H1 (cell line): ENCODE measurements at regions not wholly inside any gene's neighbourhood (a gene's known extent, or its start where the extent isn't known, plus 50 kb on each side); places are given as distances from the start of the nearest gene placed in this dataset.

Experiments used
- CTCF ChIA-PET: fragments of 300-600 bp; sonication (Branson Sonifier 250); formaldehyde crosslinking; loops from one replicate; lab custom pipeline; 2021; ENCODE audit not compliant: partially characterized antibody; lab: Charles Lee
- POLR2A ChIA-PET: fragments of 300-600 bp; sonication (Branson Sonifier 250); formaldehyde crosslinking; loops from one replicate; lab custom pipeline; 2021; ENCODE audit warnings: inconsistent platforms; ENCODE audit not compliant: partially characterized antibody; lab: Charles Lee
- DNase-seq, 2 experiments: peaks; one replicate each; pipeline versions ENCODE4 v3.0.0 to v3.0.0-alpha.2; 2010 to 2022; ENCODE audit warnings: low spot score in 2 of 2, low read depth in 1 of 2, mixed read lengths in 1 of 2
- FAIRE-seq: peaks from 2 replicates; lab custom pipeline; 2011; peaks lifted over from hg19 to GRCh38; lab: Jason Lieb, UNC
- H2AFZ ChIP-seq: 2 replicates; pipeline ENCODE4 v1.8.1; 2012; ENCODE audit warnings: low read length, inconsistent platforms
- H2AK5ac ChIP-seq: 2 replicates; pipeline ENCODE4 v1.6.1; 2013; ENCODE audit warnings: low read depth, low read length
- H2BK120ac ChIP-seq: replicated peaks from 2 replicates; pipeline ENCODE3; 2013; ENCODE audit warnings: low read depth, low read length, inconsistent platforms
- H2BK12ac ChIP-seq: 2 replicates; pipeline ENCODE4 v1.6.1; 2013; ENCODE audit warnings: low read depth, low read length
- H2BK15ac ChIP-seq: 2 replicates; pipeline ENCODE4 v1.6.1; 2013; ENCODE audit warnings: low read length
- H2BK20ac ChIP-seq: 2 replicates; pipeline ENCODE4 v1.6.1; 2013; ENCODE audit warnings: low read length
- H2BK5ac ChIP-seq: 2 replicates; pipeline ENCODE4 v1.6.1; 2013; ENCODE audit warnings: low read depth, low read length
- H3K14ac ChIP-seq: 2 replicates; pipeline ENCODE4 v1.6.1; 2013; ENCODE audit warnings: inconsistent platforms; ENCODE audit not compliant: insufficient read length
- H3K18ac ChIP-seq: 2 replicates; pipeline ENCODE4 v1.6.1; 2013; ENCODE audit warnings: low read length; ENCODE audit errors: extremely low read depth
- H3K23ac ChIP-seq: 2 replicates; pipeline ENCODE4 v1.6.1; 2013; ENCODE audit warnings: inconsistent platforms; ENCODE audit not compliant: insufficient read length
- H3K23me2 ChIP-seq: 2 replicates; pipeline ENCODE4 v1.6.1; 2013; ENCODE audit warnings: low read depth, low read length
- H3K27ac ChIP-seq: 2 replicates; pipeline ENCODE4 v1.6.1; 2011; ENCODE audit warnings: low read depth, low read length, inconsistent platforms
- H3K27me3 ChIP-seq, 4 experiments: replicated peaks in 1 of 4; 1 replicate in 1 of 4; 2 replicates in 3 of 4; pipeline versions ENCODE4 v1.6.1 to v1.8.1; 2011 to 2013; ENCODE audit warnings: low read length in 3 of 4, mild to moderate bottlenecking in 3 of 4, inconsistent platforms in 2 of 4, mixed read lengths in 2 of 4, moderate library complexity in 1 of 4; ENCODE audit not compliant: control insufficient read depth in 3 of 4, insufficient read depth in 3 of 4; ENCODE audit errors: extremely low read depth in 1 of 4
- H3K36me3 ChIP-seq, 4 experiments: 2 replicates each; pipeline versions ENCODE4 v1.6.1 to v1.8.1; 2011 to 2013; ENCODE audit warnings: mild to moderate bottlenecking in 4 of 4, low read length in 3 of 4, moderate library complexity in 2 of 4, control low read depth in 1 of 4, inconsistent platforms in 1 of 4; ENCODE audit not compliant: insufficient read depth in 4 of 4, control insufficient read depth in 2 of 4
- H3K4ac ChIP-seq: replicated peaks from 2 replicates; pipeline ENCODE3; 2013; ENCODE audit warnings: low read length, low read depth, mixed read lengths, inconsistent platforms; ENCODE audit not compliant: insufficient read length
- H3K4me1 ChIP-seq, 4 experiments: replicated peaks in 1 of 4; 1 replicate in 1 of 4; 2 replicates in 3 of 4; pipeline versions ENCODE4 v1.6.1 to v1.8.1; 2011 to 2013; ENCODE audit warnings: low read length in 3 of 4, inconsistent platforms in 2 of 4, mixed read lengths in 1 of 4; ENCODE audit not compliant: insufficient read depth in 4 of 4, control insufficient read depth in 3 of 4
- H3K4me2 ChIP-seq, 2 experiments: 2 replicates each; pipeline versions ENCODE4 v1.6.1 to v1.8.1; 2011 to 2013; ENCODE audit warnings: low read depth in 2 of 2, low read length in 2 of 2, control low read depth in 1 of 2, inconsistent platforms in 1 of 2, mild to moderate bottlenecking in 1 of 2; ENCODE audit not compliant: insufficient read depth in 1 of 2
- H3K4me3 ChIP-seq, 4 experiments: fragments of 200-600, 300-600 bp in 1 of 4; sonication (generic), shearing (Covaris generic), sonication (Bioruptor Twin) in 1 of 4; 2 replicates each; pipeline versions ENCODE4 v1.5.1 to v1.8.1; 2011 to 2016; ENCODE audit warnings: low read length in 4 of 4, low read depth in 3 of 4, control low read depth in 2 of 4, inconsistent platforms in 2 of 4, mild to moderate bottlenecking in 2 of 4, mixed read lengths in 1 of 4, moderate library complexity in 1 of 4; ENCODE audit not compliant: insufficient read depth in 2 of 4; ENCODE audit errors: extremely low read depth in 1 of 4
- H3K56ac ChIP-seq: replicated peaks from 2 replicates; pipeline ENCODE3; 2013; ENCODE audit warnings: low read depth, mild to moderate bottlenecking, mixed read lengths, low read length, inconsistent platforms; ENCODE audit not compliant: insufficient read length
- H3K79me1 ChIP-seq: 2 replicates; pipeline ENCODE4 v1.6.1; 2013; ENCODE audit warnings: low read depth, low read length, control low read depth
- H3K79me2 ChIP-seq, 2 experiments: 2 replicates each; pipeline versions ENCODE4 v1.6.1 to v1.8.1; 2012 to 2013; ENCODE audit warnings: low read length in 2 of 2, mild to moderate bottlenecking in 2 of 2, inconsistent platforms in 1 of 2; ENCODE audit not compliant: insufficient read depth in 2 of 2, control insufficient read depth in 1 of 2
- H3K9ac ChIP-seq, 4 experiments: replicated peaks in 1 of 4; 1 replicate in 1 of 4; 2 replicates in 3 of 4; pipeline versions ENCODE4 v1.6.1 to v1.8.1; 2011 to 2013; ENCODE audit warnings: low read depth in 3 of 4, low read length in 3 of 4, control low read depth in 2 of 4, mild to moderate bottlenecking in 2 of 4, moderate library complexity in 2 of 4, inconsistent platforms in 1 of 4; ENCODE audit errors: extremely low read depth in 1 of 4
- H3K9me3 ChIP-seq, 2 experiments: 2 replicates each; pipeline versions ENCODE4 v1.6.1 to v1.8.1; 2012 to 2013; ENCODE audit warnings: mild to moderate bottlenecking in 2 of 2, moderate library complexity in 2 of 2, control low read depth in 1 of 2, inconsistent platforms in 1 of 2, low read depth in 1 of 2, low read length in 1 of 2, mixed read lengths in 1 of 2; ENCODE audit not compliant: insufficient read depth in 2 of 2
- H4K20me1 ChIP-seq, 2 experiments: replicated peaks in 1 of 2; 2 replicates each; pipeline versions ENCODE3 to v1.8.1; 2011 to 2013; ENCODE audit warnings: inconsistent platforms in 2 of 2, low read length in 2 of 2, mild to moderate bottlenecking in 1 of 2; ENCODE audit not compliant: insufficient read depth in 2 of 2, control insufficient read depth in 1 of 2
- H4K5ac ChIP-seq: 2 replicates; pipeline ENCODE4 v1.6.1; 2013; ENCODE audit warnings: low read length, low read depth, mixed read lengths, inconsistent platforms; ENCODE audit not compliant: insufficient read length
- H4K8ac ChIP-seq: 2 replicates; pipeline ENCODE4 v1.8.0; 2013; ENCODE audit warnings: mild to moderate bottlenecking, moderate library complexity, low read length, inconsistent platforms; ENCODE audit not compliant: insufficient read depth; ENCODE audit errors: extremely low read depth
- H4K91ac ChIP-seq: replicated peaks from 2 replicates; pipeline ENCODE3; 2013; ENCODE audit warnings: low read length, mixed read lengths, inconsistent platforms; ENCODE audit not compliant: insufficient read length
- ASH2L ChIP-seq: fragments of 200-600, 300-600 bp; sonication (generic); IDR thresholded peaks from one replicate; pipeline ENCODE4 v1.7.1; 2017; ENCODE audit warnings: low read length
- CEBPB ChIP-seq: IDR thresholded peaks from 2 replicates; pipeline ENCODE4 v1.6.1; 2012; ENCODE audit warnings: low read depth, low read length
- EGR1 ChIP-seq: IDR thresholded peaks from 2 replicates; pipeline ENCODE4 v1.6.1; 2011; ENCODE audit warnings: low read depth, low read length, borderline replicate concordance
- KDM4A ChIP-seq: IDR thresholded peaks from one replicate; pipeline ENCODE4 v1.7.1; 2012; ENCODE audit warnings: low read depth, mild to moderate bottlenecking, moderate library complexity, low read length, inconsistent platforms; ENCODE audit not compliant: severe bottlenecking
- POLR2A ChIP-seq, 2 experiments: IDR thresholded peaks; 1 replicate in 1 of 2; 2 replicates in 1 of 2; pipeline ENCODE4 v1.6.1; 2011; ENCODE audit warnings: low read depth in 2 of 2, low read length in 2 of 2, mild to moderate bottlenecking in 2 of 2; ENCODE audit errors: control extremely low read depth in 1 of 2
- RAD21 ChIP-seq, 2 experiments: IDR thresholded peaks in 1 of 2; conservative IDR thresholded peaks in 1 of 2; 2 replicates each; pipeline ENCODE4 v1.6.1; 2011; ENCODE audit warnings: low read depth in 2 of 2, low read length in 2 of 2, improper control_type of control experiment in 1 of 2, inconsistent platforms in 1 of 2, mild to moderate bottlenecking in 1 of 2, moderate library complexity in 1 of 2
- RFX5 ChIP-seq: IDR thresholded peaks from 2 replicates; pipeline ENCODE4 v1.6.1; 2011; ENCODE audit warnings: low read depth, low read length, improper control_type of control experiment, borderline replicate concordance
- SIX5 ChIP-seq: IDR thresholded peaks from 2 replicates; pipeline ENCODE4 v1.6.1; 2011; ENCODE audit warnings: mild to moderate bottlenecking, low read depth, low read length
- SRF ChIP-seq: IDR thresholded peaks from 2 replicates; pipeline ENCODE4 v1.6.1; 2011; ENCODE audit warnings: mild to moderate bottlenecking, low read depth, low read length, moderate library complexity
- SUZ12 ChIP-seq: fragments of 200-600 bp; sonication (generic); IDR thresholded peaks from 2 replicates; pipeline ENCODE4 v1.6.1; 2012; ENCODE audit warnings: mild to moderate bottlenecking, inconsistent platforms, low read length, moderate library complexity, mixed read lengths
- TEAD4 ChIP-seq: IDR thresholded peaks from 2 replicates; pipeline ENCODE4 v1.6.1; 2012; ENCODE audit warnings: low read depth, low read length, inconsistent platforms, mixed read lengths
- ZNF274 ChIP-seq: IDR thresholded peaks from 2 replicates; pipeline ENCODE4 v1.7.0; 2012; ENCODE audit warnings: low read length, borderline replicate concordance; ENCODE audit errors: extremely low read depth
- WGBS, 2 experiments: shearing (Covaris generic) in 1 of 2; methylation state at CpG; one replicate each; pipeline versions ENCODE4 v1.1.6 to v1.1.7; 2013 to 2015; ENCODE audit warnings: low lambda C conversion rate in 2 of 2, mixed read lengths in 2 of 2, inconsistent platforms in 1 of 2, low coverage in 1 of 2, missing lambda C conversion rate in 1 of 2; ENCODE audit not compliant: insufficient replicate concordance in 2 of 2, insufficient coverage in 1 of 2, insufficient read length in 1 of 2; ENCODE audit errors: extremely low coverage in 1 of 2, missing lambda C conversion rate in 1 of 2; 5-methylcytosine and 5-hydroxymethylcytosine counted together

DNA sequence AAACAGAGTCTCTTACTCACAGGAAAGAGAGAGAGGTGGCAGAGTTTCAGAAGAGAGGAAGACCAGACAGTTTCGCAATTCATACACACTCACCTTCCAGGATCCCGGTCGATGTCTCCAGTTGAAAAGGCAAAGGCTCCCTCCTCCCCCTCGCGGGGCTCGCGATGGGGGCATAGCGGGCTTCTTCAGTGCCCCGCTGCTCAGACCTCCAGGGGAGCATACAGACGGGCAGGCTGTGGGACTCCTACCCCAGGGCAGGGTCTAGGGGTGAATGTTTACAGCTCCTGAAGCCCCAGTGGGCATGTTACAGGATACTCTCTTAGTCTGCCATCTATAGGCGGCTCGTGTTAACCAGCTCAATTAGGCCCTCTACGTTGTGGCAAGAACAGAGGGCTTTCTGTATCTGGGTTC is 139.2 kb downstream of the SLITRK5 start:
- CTCF ChIA-PET, result interaction anchor here (0.7 to 2.2 kb wide), 10 partner anchors 9 to 183 kb away, joined by 3 to 6 read pairs (median 3); no protein-coding TSS in a partner anchor
- Histone ChIP-seq H2BK20ac (no peak overlapping the region), H3K4me2 (peak overlapping the region; percentile 29 to 54; a peak in 2 of 4 replicates)
- no peak for TF ChIP-seq SRF
- TF ChIP-seq CEBPB, result peak; percentile 95
- no peak for TF ChIP-seq TEAD4
- no peak for TF ChIP-seq ASH2L
- TF ChIP-seq POLR2A (IDR thresholded peaks at IDR 0.05; ENCODE audit: control extremely low read depth in 1 of 2, low read depth in 2 of 2, low read length in 2 of 2), result no peak
- 0 out of 2 replicates have a peak, but pooled peaks have one; percentile 3 for TF ChIP-seq EGR1
- peak; percentile 70 for TF ChIP-seq KDM4A
- peak; percentile 50 to 63 for TF ChIP-seq RAD21 (IDR thresholded peaks at IDR 0.05 in 1 of 2, conservative IDR thresholded peaks at IDR 0.05 in 1 of 2; ENCODE audit: low read depth in 2 of 2, low read length in 2 of 2)
- no peak for TF ChIP-seq ZNF274
- no peak for TF ChIP-seq SIX5
- TF ChIP-seq RFX5, result no peak
- no peak for TF ChIP-seq SUZ12

More for the DNA sequence above, 139.2 kb downstream of the SLITRK5 start:
- Histone ChIP-seq H3K4me1 (no peaks in the 10 kb centered on the region), H4K91ac (no peak overlapping the region), H4K5ac (no peak overlapping the region), H3K79me1 (no peaks in the 10 kb centered on the region), H4K20me1 (no peaks in the 10 kb centered on the region), H4K8ac (no peak overlapping the region), H3K23me2 (no peaks in the 10 kb centered on the region), H3K79me2 (no peaks in the 10 kb centered on the region), H3K23ac (no peak overlapping the region), H2AFZ (peak overlapping the region; percentile 67; the same call in 1 of the 2 replicates), H3K9me3 (no peaks in the 10 kb centered on the region), H3K4ac (no peak overlapping the region), H3K9ac (no peak overlapping the region), H3K27ac (no peak overlapping the region), H2BK15ac (no peak overlapping the region), H3K56ac (no peak overlapping the region), H3K27me3 (no peaks in the 10 kb centered on the region), H2AK5ac (no peak overlapping the region), H2BK120ac (no peak overlapping the region), H3K18ac (no peak overlapping the region; the same call in 1 of the 2 replicates), H3K4me3 (peak overlapping the region; percentile 27 to 56 (median 29); a peak in 5 of 8 replicates), H3K36me3 (no peaks in the 10 kb centered on the region; a peak in 1 of 8 replicates), H2BK12ac (no peak overlapping the region), H2BK5ac (no peak overlapping the region), H3K14ac (no peak overlapping the region)
- DNase-seq, result peak; percentile 3 to 71
- WGBS, 2 experiments, result 19% methylated on average over 13 of the region's 13 CpGs; no CpG with 5 or more reads in 1 of the 2 experiments
- peak; percentile 13 for FAIRE-seq
- POLR2A ChIA-PET, result no interaction called here
